GM19324 (cell line): ENCODE measurements at regions not wholly inside any gene's neighbourhood (a gene's known extent, or its start where the extent isn't known, plus 50 kb on each side); places are given as distances from the start of the nearest gene placed in this dataset.

Experiments used
- ATAC-seq: cut with Tn5 transposase; IDR thresholded peaks from one replicate; pipeline ENCODE4 v1.9.1; 2021; ENCODE audit warnings: mild to moderate bottlenecking, moderate library complexity; ENCODE audit not compliant: unreplicated experiment, low FRiP score

DNA sequence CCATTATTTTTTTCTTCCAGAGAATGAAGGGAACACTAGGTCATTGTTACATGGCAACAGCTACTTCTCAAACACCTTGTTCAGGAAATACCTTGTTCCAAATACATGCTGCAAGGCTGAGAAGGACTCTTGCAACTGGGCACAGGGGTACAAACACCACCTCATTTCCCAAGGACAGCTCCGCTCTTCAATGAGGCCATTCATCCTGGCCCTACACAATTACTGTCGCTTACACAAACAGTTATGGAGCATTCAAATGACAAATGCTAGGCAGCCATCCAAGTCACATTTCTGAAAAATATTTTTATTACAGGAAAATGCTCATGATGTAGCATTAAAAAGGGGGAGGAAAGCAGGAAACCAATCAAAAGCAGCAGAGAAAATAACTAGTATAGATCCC lies 611.9 kb downstream of the DHX35 start:
- no peak for ATAC-seq

GRCh38 chr20:39571171-39571570 lies 609.0 kb downstream of the DHX35 start:
- ATAC-seq = no peak

DNA sequence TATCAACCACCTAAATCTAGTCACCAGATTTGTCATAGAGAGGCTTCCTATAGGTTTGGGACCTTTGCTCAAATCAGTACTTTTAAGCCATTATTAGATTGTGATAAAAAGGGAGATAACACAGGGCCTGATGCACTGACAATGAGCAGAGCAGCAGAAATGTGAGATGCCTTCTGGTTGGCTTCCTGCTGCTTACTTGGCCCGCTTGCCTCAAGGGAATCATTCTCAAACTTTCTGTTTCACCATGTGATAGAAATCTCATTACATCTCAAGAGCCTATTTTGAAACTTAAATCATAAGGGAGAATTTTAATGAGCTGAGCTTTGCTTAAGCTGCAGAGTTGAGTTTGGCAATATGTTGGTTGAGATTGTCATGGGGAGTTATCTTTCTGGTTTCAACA lies 606.0 kb downstream of the DHX35 start:
- ATAC-seq = no peak

DNA sequence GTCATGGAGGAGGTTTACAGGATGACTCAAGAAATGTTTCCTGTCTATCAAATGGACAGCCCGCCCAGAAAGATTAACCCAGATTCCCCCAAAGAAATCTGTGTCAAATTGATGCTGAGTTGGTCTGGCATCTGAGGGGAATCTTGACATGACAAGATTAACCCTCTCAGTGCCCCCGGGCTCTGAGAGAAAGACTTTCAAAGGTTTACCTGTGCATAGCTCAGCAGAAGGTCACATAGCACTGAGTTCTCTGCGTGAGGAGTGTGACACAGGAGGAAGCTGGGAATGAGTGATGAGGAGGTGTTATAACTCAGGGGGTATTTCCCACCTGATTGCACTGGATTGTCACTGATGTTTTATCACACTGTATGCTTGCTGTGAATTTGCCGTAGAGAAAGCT lies 601.2 kb downstream of the DHX35 start:
- no peak for ATAC-seq

DNA sequence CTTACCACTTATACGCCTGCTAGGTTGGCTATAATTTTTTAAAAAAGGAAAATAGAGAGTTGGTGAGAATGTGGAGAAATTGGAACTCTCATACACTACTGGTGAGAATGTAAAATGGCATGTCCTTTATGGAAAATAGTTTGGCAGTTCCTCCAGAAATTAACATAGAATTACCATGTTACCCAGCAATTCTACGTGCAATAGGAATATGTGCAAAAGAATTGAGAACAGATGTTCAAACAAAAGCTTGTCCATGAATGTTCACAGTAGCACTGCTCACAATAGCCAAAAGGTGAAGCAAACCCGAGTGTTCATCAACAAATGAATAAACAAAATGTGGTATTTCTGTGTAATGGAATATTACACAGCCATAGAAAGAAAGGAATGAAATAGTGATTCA lies 592.2 kb downstream of the DHX35 start:
- ATAC-seq = no peak

GRCh38 chr20:39553120-39553519 lies 591.0 kb downstream of the DHX35 start:
- no peak for ATAC-seq

GRCh38 chr20:39549733-39550132 lies 587.6 kb downstream of the DHX35 start:
- ATAC-seq = no peak

GRCh38 chr20:39547546-39548408 lies 585.6 kb downstream of the DHX35 start:
- no peak for ATAC-seq

DNA sequence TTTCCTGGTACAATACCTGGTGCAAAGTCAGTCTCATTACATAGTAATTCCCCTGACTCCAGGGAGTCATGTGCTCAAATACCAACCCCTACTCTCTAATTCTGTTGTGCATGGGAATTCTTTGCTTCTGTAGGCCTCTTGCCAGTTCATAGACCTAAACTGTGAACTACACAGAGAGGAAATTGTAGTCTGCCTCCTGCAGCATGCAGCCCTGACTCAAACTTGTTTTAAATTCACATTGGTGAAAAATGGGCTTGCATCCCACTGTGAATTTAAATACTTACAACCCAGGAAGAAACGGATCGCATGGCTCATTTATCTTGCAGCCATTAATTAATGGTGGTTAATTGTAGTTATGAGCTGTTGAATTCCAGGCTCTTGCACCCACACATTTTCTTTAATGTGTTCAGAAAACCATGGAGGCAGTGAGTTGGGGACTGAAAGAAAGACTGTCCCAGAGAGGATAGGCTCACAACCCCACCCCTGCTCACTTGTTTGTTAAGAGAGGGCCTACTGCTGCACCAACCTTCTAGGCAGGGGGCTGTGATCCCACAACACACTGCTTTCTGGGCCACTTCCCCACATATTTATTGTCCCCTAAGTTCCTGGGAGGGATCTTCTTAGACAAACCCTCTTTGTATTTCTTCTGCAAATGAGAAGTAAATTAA lies 579.1 kb downstream of the DHX35 start:
- no peak for ATAC-seq

- ATAC-seq = no peak
Observed at GRCh38 chr20:39538317-39538716, 576.2 kb downstream of the DHX35 start.

- ATAC-seq = no peak
Observed at GRCh38 chr20:39535301-39535700, 573.2 kb downstream of the DHX35 start.

DNA sequence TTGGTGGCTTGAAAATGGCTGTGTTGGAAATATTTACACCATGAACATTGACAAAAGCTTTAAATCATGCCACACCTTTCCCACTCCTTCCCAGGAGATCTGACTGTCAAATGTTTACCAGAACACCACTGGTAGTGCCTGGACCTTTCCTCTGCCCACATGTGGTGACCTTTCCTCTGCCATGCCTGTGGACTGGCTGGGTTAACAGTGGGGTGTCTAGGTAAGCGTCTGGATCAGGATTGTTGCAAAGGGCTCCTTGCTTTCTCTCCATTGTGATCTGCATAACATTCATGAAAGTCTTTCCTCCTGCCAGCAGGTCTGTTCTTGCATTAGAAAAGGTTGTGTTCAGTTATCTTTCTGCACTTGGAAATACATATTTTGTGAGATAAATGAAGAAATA lies 572.7 kb downstream of the DHX35 start:
- no peak for ATAC-seq

DNA sequence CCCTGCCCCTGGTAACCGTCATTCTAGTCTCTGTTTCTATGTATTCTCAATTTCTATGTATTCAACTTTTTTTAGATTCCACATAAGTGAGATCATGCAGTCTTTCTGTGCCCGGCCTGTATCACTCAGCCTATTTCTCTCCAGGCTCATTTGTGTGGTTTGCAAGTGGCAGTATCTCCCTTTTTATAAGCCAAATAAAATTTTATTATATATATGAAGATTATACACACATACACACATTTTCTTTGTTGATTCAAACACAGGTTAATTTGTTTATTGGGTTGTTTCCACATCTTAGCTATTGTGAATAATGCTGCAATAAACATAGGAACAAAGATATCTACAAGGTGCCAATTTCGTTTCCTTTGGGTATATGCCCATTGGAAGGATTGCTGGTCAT lies 571.7 kb downstream of the DHX35 start:
- ATAC-seq = no peak

GRCh38 chr20:39532205-39532604 lies 570.1 kb downstream of the DHX35 start:
- ATAC-seq = no peak

DNA sequence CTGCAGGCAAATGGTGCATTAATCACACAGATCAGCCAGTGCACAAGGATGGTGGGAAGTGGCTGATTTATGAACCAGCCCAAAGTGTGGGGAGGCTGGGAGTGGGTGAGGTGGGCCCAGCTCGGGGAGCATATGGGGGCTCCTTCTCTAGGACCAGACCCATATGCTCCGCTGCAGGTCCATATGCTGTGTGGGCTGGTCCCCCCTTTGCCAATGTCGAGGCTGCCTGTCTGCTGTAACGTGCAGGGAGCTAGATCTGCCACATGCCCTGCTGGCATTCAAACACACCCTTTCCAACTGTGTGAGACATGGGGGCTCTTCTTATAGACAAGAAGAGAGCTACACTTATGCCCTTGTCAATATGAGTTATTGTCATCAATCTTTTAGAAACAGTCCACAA lies 566.3 kb downstream of the DHX35 start:
- ATAC-seq = no peak

- no peak for ATAC-seq
Observed at GRCh38 chr20:39524371-39524911, 562.3 kb downstream of the DHX35 start.

DNA sequence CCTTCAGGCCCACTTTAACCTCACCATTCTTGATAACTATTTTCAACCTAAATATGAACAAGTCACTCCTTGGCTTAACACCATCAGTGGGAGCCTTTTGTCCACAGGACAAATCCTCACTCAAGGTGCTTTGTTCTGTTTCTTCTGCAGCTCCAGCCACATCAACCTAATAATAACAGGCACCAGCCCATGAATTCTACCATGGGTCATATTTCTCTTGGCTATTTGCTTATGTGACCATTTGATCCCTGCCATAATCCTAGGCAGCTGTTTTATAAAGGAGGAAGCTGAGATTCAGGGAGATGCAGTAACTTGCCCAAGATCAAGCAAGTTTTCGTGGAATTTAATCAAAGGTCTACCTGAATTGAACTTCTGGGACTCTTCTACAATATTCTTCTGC lies 561.3 kb downstream of the DHX35 start:
- ATAC-seq = no peak

DNA sequence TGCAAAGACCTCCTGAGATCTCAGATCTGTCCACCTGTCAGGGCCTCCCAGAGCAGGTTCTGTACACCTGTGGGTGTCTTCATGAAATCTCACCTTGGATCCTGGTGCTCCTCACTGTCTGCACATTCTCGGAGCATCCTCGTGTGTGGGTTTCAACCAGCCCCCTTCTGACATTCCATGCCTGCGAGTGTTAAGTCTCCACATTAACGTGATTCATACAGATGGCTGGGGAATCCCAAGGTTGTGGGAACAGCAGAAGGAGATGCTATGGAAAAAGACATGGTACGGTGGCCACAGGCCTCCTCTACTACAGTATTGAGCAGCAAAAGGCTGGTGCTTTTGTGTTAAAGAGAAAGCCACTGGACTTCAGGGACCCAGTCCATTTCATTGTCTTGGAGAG lies 556.5 kb downstream of the DHX35 start:
- ATAC-seq = no peak

DNA sequence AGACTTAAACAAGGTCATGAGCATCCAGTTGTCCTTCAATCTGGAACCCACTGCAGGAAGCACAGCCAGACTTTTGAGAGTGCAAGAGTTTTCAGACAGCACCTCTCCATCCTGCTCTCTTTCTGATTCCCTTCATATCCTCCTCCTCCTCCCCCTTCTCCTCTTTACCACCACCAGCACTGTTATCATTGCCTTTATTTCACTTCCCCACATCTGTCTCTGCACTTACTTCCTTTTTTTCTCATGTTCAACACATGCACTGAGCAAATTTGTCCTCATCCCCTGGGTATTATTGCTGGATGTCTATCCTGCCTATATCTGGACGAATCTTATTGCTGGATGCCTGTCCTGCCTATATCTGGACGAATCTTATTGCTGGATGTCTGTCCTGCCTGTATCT lies 554.8 kb downstream of the DHX35 start:
- ATAC-seq = no peak

DNA sequence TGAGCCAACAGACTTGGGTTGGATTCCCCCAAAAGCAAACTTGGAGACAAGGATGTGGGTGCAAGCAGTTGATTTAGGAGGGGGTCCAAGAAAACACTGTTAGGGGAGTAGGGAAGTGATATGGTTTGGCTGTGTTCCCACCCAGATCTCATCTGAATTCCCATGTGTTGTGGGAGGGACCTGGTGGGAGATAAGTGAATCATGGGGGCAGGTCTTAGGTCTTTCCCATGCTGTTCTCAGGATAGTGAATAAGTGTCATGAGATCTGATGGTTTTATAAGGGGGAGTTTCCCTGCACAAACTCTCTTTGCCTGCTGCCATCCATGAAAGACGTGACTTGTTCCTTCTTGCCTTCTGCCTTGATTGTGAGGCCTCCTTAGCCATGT lies 542.6 kb downstream of the DHX35 start:
- ATAC-seq = no peak

GRCh38 chr20:39503902-39504709 lies 542.0 kb downstream of the DHX35 start:
- no peak for ATAC-seq
